ENCODE measurements at regions not wholly inside any gene's neighbourhood (a gene's known extent, or its start where the extent isn't known, plus 50 kb on each side); places are given as distances from the start of the nearest gene placed in this dataset.

DNA sequence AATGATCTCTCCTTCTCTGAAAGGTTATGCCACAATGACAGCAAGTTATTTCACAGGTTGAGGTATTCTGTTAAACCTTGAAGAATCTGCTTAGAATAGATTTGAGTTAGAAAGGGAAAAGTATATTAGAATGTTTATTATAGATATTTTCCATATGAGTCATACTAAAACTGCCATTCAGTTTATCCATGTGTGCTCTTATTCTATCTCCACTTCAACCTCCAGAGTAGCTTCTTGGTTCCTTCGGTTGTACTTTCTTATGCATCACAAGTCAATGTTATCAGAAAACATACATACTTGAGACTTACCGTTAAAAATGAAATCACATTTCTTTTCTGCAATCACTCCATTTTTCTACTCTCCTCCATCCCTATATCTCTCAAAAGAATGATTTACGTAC lies 197.7 kb downstream of the BCAT1 start:
- CTCF ChIA-PET, result interaction anchor here (0.6 to 3.0 kb wide), 2 partner anchors 13 to 197 kb away, joined by 3 to 8 read pairs; no protein-coding TSS in a partner anchor
- TF ChIP-seq, protein P1, sequence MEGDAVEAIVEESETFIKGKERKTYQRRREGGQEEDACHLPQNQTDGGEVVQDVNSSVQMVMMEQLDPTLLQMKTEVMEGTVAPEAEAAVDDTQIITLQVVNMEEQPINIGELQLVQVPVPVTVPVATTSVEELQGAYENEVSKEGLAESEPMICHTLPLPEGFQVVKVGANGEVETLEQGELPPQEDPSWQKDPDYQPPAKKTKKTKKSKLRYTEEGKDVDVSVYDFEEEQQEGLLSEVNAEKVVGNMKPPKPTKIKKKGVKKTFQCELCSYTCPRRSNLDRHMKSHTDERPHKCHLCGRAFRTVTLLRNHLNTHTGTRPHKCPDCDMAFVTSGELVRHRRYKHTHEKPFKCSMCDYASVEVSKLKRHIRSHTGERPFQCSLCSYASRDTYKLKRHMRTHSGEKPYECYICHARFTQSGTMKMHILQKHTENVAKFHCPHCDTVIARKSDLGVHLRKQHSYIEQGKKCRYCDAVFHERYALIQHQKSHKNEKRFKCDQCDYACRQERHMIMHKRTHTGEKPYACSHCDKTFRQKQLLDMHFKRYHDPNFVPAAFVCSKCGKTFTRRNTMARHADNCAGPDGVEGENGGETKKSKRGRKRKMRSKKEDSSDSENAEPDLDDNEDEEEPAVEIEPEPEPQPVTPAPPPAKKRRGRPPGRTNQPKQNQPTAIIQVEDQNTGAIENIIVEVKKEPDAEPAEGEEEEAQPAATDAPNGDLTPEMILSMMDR (IDR thresholded peaks at IDR 0.05; ENCODE audit: insufficient read depth, low read depth, low read length), result no peak

DNA sequence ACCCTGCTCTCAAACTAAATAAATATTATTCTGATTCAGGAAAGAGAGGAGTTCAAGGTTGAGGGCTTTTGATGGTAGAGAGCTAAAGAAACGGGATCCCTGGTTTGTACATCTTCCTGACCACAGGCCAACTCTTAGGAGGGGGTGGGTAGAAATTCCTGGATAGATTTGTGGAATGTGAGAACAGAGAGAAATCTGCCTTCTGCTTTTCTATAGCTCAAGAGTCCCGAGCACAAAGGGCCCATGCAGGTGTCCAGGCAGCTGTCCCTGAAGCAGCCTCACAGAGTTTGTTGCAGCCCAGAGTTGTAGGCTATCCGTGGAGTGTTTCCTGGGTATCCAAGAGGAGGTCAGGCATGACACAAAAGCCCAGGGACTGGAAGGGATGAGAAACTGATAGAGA lies 198.6 kb downstream of the BCAT1 start:
- H3K4me3 ChIP-seq (ENCODE audit: low read depth, low read length), result no peak overlapping the region
- TF ChIP-seq, protein P1 (IDR thresholded peaks at IDR 0.05; ENCODE audit: insufficient read depth, low read depth, low read length), result no peak
- DNase-seq (ENCODE audit: low read depth), result no peak
- no peaks in the 10 kb centered on the region for H3K27me3 ChIP-seq (ENCODE audit: control insufficient read depth, insufficient read depth, low read length)
- CTCF ChIA-PET, result interaction anchor here (0.6 to 3.0 kb wide), 3 partner anchors 14 to 198 kb away, joined by 3 to 8 read pairs (median 3); no protein-coding TSS in a partner anchor
- POLR2A ChIA-PET, result no interaction called here
- no peaks in the 10 kb centered on the region for H3K36me3 ChIP-seq (ENCODE audit: control insufficient read depth, insufficient read depth, low read length)

More for the DNA sequence above, 197.7 kb downstream of the BCAT1 start:
- Histone ChIP-seq H3K36me3 (ENCODE audit: control insufficient read depth, insufficient read depth, low read length) (no peaks in the 10 kb centered on the region), H3K27me3 (ENCODE audit: control insufficient read depth, insufficient read depth, low read length) (no peaks in the 10 kb centered on the region), H3K4me3 (ENCODE audit: low read depth, low read length) (no peak overlapping the region)
- DNase-seq (ENCODE audit: low read depth), result no peak
- POLR2A ChIA-PET, result no interaction called here

DNA sequence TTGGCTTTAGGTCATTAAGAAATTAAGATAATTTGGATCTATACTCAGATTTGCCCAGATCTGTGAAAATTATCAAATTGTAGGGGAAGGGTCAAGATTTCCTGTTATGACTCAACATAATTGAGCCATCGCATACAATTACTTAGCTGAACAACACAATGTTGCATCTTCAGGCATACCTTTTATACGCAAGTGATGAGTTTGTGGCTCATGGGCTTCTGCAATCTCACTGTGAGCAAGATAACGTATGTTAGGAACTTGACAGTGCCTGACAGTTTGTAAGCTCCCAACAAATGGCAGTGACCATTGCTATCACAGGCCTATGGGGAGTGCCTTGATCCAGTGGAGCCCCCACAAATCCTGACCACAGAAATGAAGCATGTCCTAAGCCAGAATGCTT lies 199.7 kb downstream of the BCAT1 start:
- Histone ChIP-seq H3K27me3 (ENCODE audit: control insufficient read depth, insufficient read depth, low read length) (no peaks in the 10 kb centered on the region), H3K4me3 (ENCODE audit: low read depth, low read length) (no peak overlapping the region), H3K36me3 (ENCODE audit: control insufficient read depth, insufficient read depth, low read length) (no peaks in the 10 kb centered on the region)
- POLR2A ChIA-PET, result no interaction called here
- TF ChIP-seq, protein P1 (IDR thresholded peaks at IDR 0.05; ENCODE audit: insufficient read depth, low read depth, low read length), result no peak
- CTCF ChIA-PET, result interaction anchor here (1.1 to 1.2 kb wide), 2 partner anchors 10 to 15 kb away, joined by 3 read pairs; no protein-coding TSS in a partner anchor
- DNase-seq (ENCODE audit: low read depth), result no peak

DNA sequence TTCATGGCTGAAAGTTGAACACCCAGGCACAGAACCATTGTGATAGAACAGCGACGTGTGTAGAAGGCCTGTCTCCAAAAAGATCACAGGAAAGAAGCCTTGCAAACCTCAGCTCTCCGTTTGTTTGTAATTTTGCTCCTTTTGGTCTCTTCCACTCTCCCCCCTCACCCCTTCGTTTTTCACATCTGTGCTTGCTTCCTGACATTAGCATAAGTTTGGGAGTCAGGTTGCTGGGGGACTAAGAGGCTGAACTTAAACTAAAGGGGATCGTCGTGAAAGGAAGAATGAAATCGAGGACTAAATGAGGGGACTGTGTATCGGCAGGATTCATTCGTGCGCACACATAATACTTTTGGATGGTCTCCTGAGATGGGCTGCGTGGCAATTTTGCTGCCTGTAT lies 200.6 kb downstream of the BCAT1 start:
- CTCF ChIA-PET, result interaction anchor here (1.0 to 1.2 kb wide), 2 partner anchors 11 to 14 kb away, joined by 3 read pairs; no protein-coding TSS in a partner anchor
- Histone ChIP-seq H3K27me3 (ENCODE audit: control insufficient read depth, insufficient read depth, low read length) (no peaks in the 10 kb centered on the region), H3K36me3 (ENCODE audit: control insufficient read depth, insufficient read depth, low read length) (no peaks in the 10 kb centered on the region), H3K4me3 (ENCODE audit: low read depth, low read length) (no peak overlapping the region)
- TF ChIP-seq, protein P1 (IDR thresholded peaks at IDR 0.05; ENCODE audit: insufficient read depth, low read depth, low read length), result no peak
- POLR2A ChIA-PET, result no interaction called here
- no peak for DNase-seq (ENCODE audit: low read depth)

DNA sequence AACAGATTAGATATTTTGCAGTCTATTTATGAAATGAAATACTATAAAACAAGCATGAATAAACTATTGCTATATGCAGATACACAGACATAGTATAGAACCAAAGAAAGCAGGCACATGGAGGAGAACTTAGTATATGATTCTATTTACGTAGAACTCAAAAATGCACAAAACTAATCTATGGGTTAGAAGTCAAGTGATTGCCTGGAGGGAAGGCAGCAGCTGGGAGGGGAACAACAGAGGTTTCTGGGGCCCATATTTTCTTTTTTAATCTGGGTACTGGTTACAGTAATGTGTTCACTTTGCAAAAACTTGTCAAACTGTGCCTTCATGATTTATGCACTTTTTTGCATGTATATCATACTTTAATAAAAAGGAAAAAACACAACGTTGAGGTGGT lies 202.0 kb downstream of the BCAT1 start:
- TF ChIP-seq, protein P1 (IDR thresholded peaks at IDR 0.05; ENCODE audit: insufficient read depth, low read depth, low read length), result no peak
- CTCF ChIA-PET, result interaction anchor here (0.6 kb wide), 1 partner anchor 106 kb away, joined by 3 read pairs; no protein-coding TSS in a partner anchor
- H3K36me3 ChIP-seq (ENCODE audit: control insufficient read depth, insufficient read depth, low read length), result no peaks in the 10 kb centered on the region
- H3K4me3 ChIP-seq (ENCODE audit: low read depth, low read length), result no peak overlapping the region
- no peak for DNase-seq (ENCODE audit: low read depth)
- POLR2A ChIA-PET, result no interaction called here
- H3K27me3 ChIP-seq (ENCODE audit: control insufficient read depth, insufficient read depth, low read length), result no peaks in the 10 kb centered on the region
